Psoas muscle (tissue), 7 donors: ENCODE measurements at regions not wholly inside any gene's neighbourhood (a gene's known extent, or its start where the extent isn't known, plus 50 kb on each side); places are given as distances from the start of the nearest gene placed in this dataset.
"Not testable (repeated sequence)": the region's sequence is repeated elsewhere in the genome, so short reads cannot be mapped to it uniquely, and the experiment has no call there.

Experiments used
- ATAC-seq, 4 donors: fragments of 200-7000 bp; cut with Tn5 transposase; one replicate each; pipeline ENCODE4 v1.9.1; 2020; ENCODE audit warnings: moderate library complexity in 3 of 4, mild to moderate bottlenecking in 2 of 4
- DNase-seq, 2 donors: peaks; one replicate each; pipeline ENCODE4 v3.0.0-alpha.2; 2020
- H3K27ac ChIP-seq: fragments of 200-600 bp; one replicate; pipeline ENCODE4 v1.8.0; 2022
- H3K27me3 ChIP-seq, 3 donors: fragments of 200-600 bp in 1 of 3; one replicate each; pipeline versions ENCODE4 v1.6.1 to v1.8.0; 2013 to 2022; ENCODE audit warnings: low read length in 2 of 3, mild to moderate bottlenecking in 2 of 3, moderate library complexity in 1 of 3; ENCODE audit not compliant: insufficient read depth in 3 of 3
- H3K36me3 ChIP-seq, 2 donors: fragments of 200-600 bp in 1 of 2; one replicate each; pipeline versions ENCODE4 v1.6.1 to v1.8.0; 2013 to 2022; ENCODE audit warnings: low read depth in 1 of 2, mild to moderate bottlenecking in 1 of 2, moderate library complexity in 1 of 2; ENCODE audit not compliant: insufficient read depth in 1 of 2
- H3K4me1 ChIP-seq: fragments of 200-600 bp; one replicate; pipeline ENCODE4 v1.8.0; 2022
- H3K4me3 ChIP-seq: fragments of 200-600 bp; one replicate; pipeline ENCODE4 v1.8.0; 2022; ENCODE audit warnings: mild to moderate bottlenecking
- H3K9me3 ChIP-seq: fragments of 200-600 bp; one replicate; pipeline ENCODE4 v1.8.0; 2022
- WGBS, 3 donors: extraction: QIAGEN DNeasy Blood & Tissue Kit; methylation state at CpG; one replicate each; pipeline versions ENCODE4 v1.1.6 to v1.1.7; 2013; 5-methylcytosine and 5-hydroxymethylcytosine counted together
- intact Hi-C, 2 donors: fragments of 100-400 bp; cut with DNase I; formaldehyde crosslinking; loops; one replicate each; pipeline versions ENCODE4 v1.11.0 to v1.14.2; 2022
- TF ChIP-seq, protein P1 (sequence below): fragments of 200-600 bp; IDR thresholded peaks from one replicate; pipeline ENCODE4 v1.8.0; 2022; ENCODE audit warnings: antibody characterized with exemption
- donor health status: healthy with polysubstance abuse.
- donor health status: DM: no; HTN: no; CAD: no; lungs with moderate emphysema.
- donor health status: Bipolar disorder and iron deficiency.
- donor health status: healthy.
- donor health status: DM: yes; HTN: yes; CAD: no.
- donor health status: DM: no; HTN: no; CAD: no.
- donor health status: DM: yes; HTN: yes; CAD: no.

DNA sequence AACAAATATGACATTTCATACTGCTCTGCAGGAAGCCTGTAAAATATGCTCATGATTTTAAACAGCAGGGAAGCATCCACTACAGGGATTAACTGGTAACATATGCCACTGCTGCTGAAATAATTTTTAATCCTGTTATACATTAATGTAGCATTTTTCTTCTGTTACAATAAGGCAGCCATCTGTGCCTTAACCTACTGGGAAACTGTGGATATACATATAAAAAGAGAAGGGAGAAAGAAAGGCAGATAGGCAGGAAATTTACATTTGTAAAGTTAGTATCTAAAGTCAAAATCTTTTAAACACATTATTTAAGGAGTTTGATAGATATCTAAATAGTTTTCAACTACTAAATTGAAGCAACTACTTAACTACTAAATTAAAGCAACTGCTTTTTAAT is 514.6 kb upstream of the KLHL4 start:
- H3K36me3 ChIP-seq, result no peaks in the 10 kb centered on the region
- no peak overlapping the region for H3K4me3 ChIP-seq
- TF ChIP-seq, protein P1, sequence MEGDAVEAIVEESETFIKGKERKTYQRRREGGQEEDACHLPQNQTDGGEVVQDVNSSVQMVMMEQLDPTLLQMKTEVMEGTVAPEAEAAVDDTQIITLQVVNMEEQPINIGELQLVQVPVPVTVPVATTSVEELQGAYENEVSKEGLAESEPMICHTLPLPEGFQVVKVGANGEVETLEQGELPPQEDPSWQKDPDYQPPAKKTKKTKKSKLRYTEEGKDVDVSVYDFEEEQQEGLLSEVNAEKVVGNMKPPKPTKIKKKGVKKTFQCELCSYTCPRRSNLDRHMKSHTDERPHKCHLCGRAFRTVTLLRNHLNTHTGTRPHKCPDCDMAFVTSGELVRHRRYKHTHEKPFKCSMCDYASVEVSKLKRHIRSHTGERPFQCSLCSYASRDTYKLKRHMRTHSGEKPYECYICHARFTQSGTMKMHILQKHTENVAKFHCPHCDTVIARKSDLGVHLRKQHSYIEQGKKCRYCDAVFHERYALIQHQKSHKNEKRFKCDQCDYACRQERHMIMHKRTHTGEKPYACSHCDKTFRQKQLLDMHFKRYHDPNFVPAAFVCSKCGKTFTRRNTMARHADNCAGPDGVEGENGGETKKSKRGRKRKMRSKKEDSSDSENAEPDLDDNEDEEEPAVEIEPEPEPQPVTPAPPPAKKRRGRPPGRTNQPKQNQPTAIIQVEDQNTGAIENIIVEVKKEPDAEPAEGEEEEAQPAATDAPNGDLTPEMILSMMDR, result no peak
- no peaks in the 10 kb centered on the region for H3K4me1 ChIP-seq
- no peak overlapping the region for H3K27ac ChIP-seq
- intact Hi-C loops, result no loop called here
- ATAC-seq (no peak), DNase-seq (no peak)
- peaks cover 7% of the 10 kb centered on the region for H3K9me3 ChIP-seq
- no peaks in the 10 kb centered on the region for H3K27me3 ChIP-seq

DNA sequence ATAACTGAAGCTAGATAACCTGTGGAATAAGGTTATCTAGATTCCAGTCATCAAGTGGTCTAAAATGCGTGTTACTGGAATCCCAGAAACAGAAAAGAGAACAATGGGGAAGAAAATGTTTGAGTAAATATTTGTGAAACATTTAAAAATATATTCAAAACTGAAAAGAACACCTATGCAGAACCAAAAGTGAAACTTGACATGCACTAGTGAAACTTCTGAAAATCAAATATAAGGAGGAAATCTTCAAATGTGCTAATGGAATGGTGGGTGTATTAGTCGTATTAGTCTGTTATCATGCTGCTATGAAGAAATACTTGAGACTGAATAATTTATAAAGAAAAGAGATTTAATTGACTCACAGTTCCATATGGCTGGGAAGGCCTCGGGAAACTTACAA is 512.4 kb upstream of the KLHL4 start:
- Histone ChIP-seq H3K27me3 (no peaks in the 10 kb centered on the region), H3K27ac (no peak overlapping the region), H3K4me3 (no peak overlapping the region), H3K9me3 (peaks cover 7% of the 10 kb centered on the region), H3K4me1 (no peaks in the 10 kb centered on the region), H3K36me3 (no peaks in the 10 kb centered on the region)
- ATAC-seq (no peak), DNase-seq (no peak)
- intact Hi-C loops, result no loop called here
- TF ChIP-seq, protein P1, result no peak
- 78 to 93% (median 87%) methylated on average over 3 of the region's 3 CpGs for WGBS, 3 donors

DNA sequence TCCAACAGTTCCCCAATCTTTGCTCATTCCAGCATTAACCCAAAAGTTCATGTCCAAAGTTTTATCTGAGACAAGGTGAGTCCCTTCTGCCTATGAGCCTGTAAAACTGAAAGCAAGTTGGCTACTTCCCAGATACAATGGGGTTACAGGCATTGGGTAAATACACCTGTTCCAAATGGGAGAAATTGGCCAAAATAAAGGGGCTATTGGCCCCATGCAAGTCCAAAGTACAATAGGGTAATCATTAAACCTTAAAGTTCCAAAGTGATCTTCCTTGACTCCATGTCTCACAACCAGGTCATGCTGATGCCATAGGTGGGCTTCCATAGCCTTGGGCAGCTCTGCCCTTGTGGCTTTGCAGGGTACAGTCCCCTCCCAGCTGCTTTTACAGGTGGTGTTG is 511.7 kb upstream of the KLHL4 start:
- Histone ChIP-seq H3K9me3 (peaks cover 4% of the 10 kb centered on the region), H3K4me1 (no peaks in the 10 kb centered on the region), H3K4me3 (no peak overlapping the region), H3K27me3 (no peaks in the 10 kb centered on the region), H3K27ac (no peak overlapping the region), H3K36me3 (no peaks in the 10 kb centered on the region)
- intact Hi-C loops, result no loop called here
- TF ChIP-seq, protein P1, result no peak
- ATAC-seq, result no peak
- no peak for DNase-seq

DNA sequence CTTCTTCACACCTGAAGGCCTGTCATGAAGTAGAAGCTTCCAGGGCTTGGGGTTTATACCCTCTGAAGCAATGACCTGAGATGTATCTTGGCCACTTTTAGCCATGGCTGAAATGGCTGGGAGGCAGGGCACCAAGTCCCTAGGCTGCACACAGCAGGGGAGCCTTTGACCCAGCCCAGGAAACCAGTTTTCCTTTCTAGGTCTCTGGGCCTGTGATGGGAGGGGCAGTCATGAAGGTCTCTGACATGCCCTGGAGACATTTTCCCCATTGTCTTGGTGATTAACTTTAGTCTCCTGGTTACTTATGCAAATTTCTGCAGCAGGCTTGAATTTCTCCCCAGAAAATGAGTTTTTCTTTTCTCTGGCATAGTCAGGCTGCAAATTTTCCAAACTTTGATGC is 511.0 kb upstream of the KLHL4 start:
- TF ChIP-seq, protein P1, result no peak

DNA sequence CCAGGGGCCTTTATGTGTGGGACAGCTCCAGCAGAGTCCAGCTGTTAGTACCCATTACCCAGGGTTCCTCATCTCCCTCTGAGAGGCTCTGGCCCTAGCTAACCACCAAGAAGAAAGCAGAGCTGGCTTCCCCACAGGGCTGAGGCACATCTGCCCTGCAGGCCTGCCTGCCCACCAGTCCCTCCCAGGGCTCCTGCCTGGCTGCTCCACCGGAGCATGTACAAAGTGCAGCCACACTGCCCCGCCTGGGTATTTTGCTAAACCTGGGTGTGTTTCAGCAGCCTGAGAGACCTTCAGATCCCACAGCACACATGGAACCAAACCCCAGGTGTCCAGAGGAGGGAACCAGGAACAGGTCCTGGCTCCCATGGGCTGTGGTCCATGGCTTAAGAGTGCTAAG is 500.4 kb upstream of the KLHL4 start:
- DNase-seq, result no peak
- H3K4me3 ChIP-seq, result no peak overlapping the region
- H3K27me3 ChIP-seq, result peaks cover 0 to 3% (median 0%) of the 10 kb centered on the region in 3 donors
- TF ChIP-seq, protein P1, result no peak
- WGBS, 3 donors, result 71 to 90% (median 81%) methylated on average over 2 of the region's 2 CpGs
- intact Hi-C loops, result no loop called here
- no peak for ATAC-seq
- H3K4me1 ChIP-seq, result no peaks in the 10 kb centered on the region
- no peak overlapping the region for H3K27ac ChIP-seq
- no peaks in the 10 kb centered on the region for H3K36me3 ChIP-seq
- peaks cover 9% of the 10 kb centered on the region for H3K9me3 ChIP-seq

More for the DNA sequence above, 511.0 kb upstream of the KLHL4 start:
- DNase-seq (no peak), ATAC-seq (no peak)
- no peak overlapping the region for H3K27ac ChIP-seq
- no peak overlapping the region for H3K4me3 ChIP-seq
- no peaks in the 10 kb centered on the region for H3K9me3 ChIP-seq
- H3K36me3 ChIP-seq, result no peaks in the 10 kb centered on the region
- intact Hi-C loops, result no loop called here
- no peaks in the 10 kb centered on the region for H3K27me3 ChIP-seq
- no peaks in the 10 kb centered on the region for H3K4me1 ChIP-seq

DNA sequence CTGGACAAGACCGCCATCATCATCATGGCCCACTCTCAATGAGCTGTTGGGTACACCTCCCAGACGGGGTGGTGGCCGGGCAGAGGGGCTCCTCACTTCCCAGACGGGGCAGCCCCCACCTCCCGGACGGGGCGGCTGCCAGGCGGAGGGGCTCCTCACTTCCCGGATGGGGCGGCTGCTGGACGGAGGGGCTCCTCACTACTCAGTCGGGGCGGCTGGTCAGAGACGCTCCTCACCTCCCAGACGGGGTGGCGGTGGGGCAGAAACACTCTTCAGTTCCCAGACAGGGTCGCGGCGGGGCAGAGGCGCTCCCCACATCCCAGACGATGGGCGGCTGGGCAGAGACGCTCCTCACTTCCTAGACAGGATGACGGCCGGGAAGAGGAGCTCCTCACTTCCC is 484.5 kb upstream of the KLHL4 start:
- peak in 1 of 2 donors; percentile 45 for DNase-seq
- H3K27ac ChIP-seq, H3K27me3 ChIP-seq, H3K9me3 ChIP-seq, intact Hi-C loops, ATAC-seq, H3K4me1 ChIP-seq, H3K36me3 ChIP-seq, H3K4me3 ChIP-seq: not testable (repeated sequence)
- WGBS, 3 donors, result 94 to 98% (median 96%) methylated on average over 21 to 25 of the region's 25 CpGs
